ENCODE measurements at regions not wholly inside any gene's neighbourhood (a gene's known extent, or its start where the extent isn't known, plus 50 kb on each side); places are given as distances from the start of the nearest gene placed in this dataset.

- WGBS, 5 donors, result 14 to 43% (median 22%) methylated on average over 9 to 11 of the region's 11 CpGs
- Histone ChIP-seq H3K9me3 (no peaks in the 10 kb centered on the region), H3K27me3 (no peaks in the 10 kb centered on the region), H3K4me3 (no peak overlapping the region), H3K36me3 (peaks cover 72 to 94% (median 87%) of the 10 kb centered on the region in 4 donors), H3K4me1 (peaks cover 12 to 36% (median 24%) of the 10 kb centered on the region in 4 donors), H3K27ac (peak overlapping the region in 4 of 5 donors; percentile 27 to 75 (median 49))
- TF ChIP-seq POLR2AphosphoS5 (IDR thresholded peaks at IDR 0.05) (peak in 2 of 3 donors; percentile 62 to 87), CTCF (IDR thresholded peaks at IDR 0.05) (no peak), POLR2A (IDR thresholded peaks at IDR 0.05) (no peak), EP300 (IDR thresholded peaks at IDR 0.05) (peak; percentile 15)
- DNase-seq, result peak; percentile 62 to 86
- intact Hi-C loops (cut with DNase I; ENCODE audit: low total_unique reads), result loop anchor here (5.0 kb wide), 2 partner anchors 58 to 158 kb away; no protein-coding TSS in a partner anchor
Observed at GRCh38 chr17:77489893-77490255, 349.1 kb downstream of the SEC14L1 start.

- H3K4me3 ChIP-seq, result no peak overlapping the region
- 87 to 90% (median 88%) methylated on average over 22 to 27 of the region's 27 CpGs for WGBS, 5 donors
- H3K27ac ChIP-seq, result peak overlapping the region in 4 of 5 donors; percentile 27 to 75 (median 49)
- peaks cover 72 to 98% (median 89%) of the 10 kb centered on the region in 4 donors for H3K36me3 ChIP-seq
- DNase-seq, result peak in 1 of 2 donors; percentile 13
- TF ChIP-seq EP300 (IDR thresholded peaks at IDR 0.05) (no peak), POLR2AphosphoS5 (IDR thresholded peaks at IDR 0.05) (no peak), POLR2A (IDR thresholded peaks at IDR 0.05) (no peak), CTCF (IDR thresholded peaks at IDR 0.05) (no peak)
- H3K4me1 ChIP-seq, result peaks cover 12 to 40% (median 27%) of the 10 kb centered on the region in 4 donors
- H3K27me3 ChIP-seq, result no peaks in the 10 kb centered on the region
- no peaks in the 10 kb centered on the region for H3K9me3 ChIP-seq
- intact Hi-C loops (cut with DNase I; ENCODE audit: low total_unique reads), result loop anchor here (5.0 kb wide), 2 partner anchors 58 to 158 kb away; no protein-coding TSS in a partner anchor
Observed at GRCh38 chr17:77490361-77491183, 349.8 kb downstream of the SEC14L1 start.

GRCh38 chr17:77491921-77492445 is 351.2 kb downstream of the SEC14L1 start:
- Histone ChIP-seq H3K4me3 (no peak overlapping the region), H3K36me3 (peaks cover 81 to 100% (median 95%) of the 10 kb centered on the region in 4 donors), H3K4me1 (peaks cover 12 to 40% (median 27%) of the 10 kb centered on the region in 4 donors), H3K9me3 (no peaks in the 10 kb centered on the region), H3K27me3 (no peaks in the 10 kb centered on the region), H3K27ac (peak overlapping the region in 1 of 5 donors; percentile 68)
- intact Hi-C loops (cut with DNase I; ENCODE audit: low total_unique reads), result loop anchor here (5.0 kb wide), 2 partner anchors 60 to 160 kb away; no protein-coding TSS in a partner anchor
- 70 to 85% (median 79%) methylated on average over 14 to 16 of the region's 16 CpGs for WGBS, 5 donors
- no peak for TF ChIP-seq EP300 (IDR thresholded peaks at IDR 0.05)
- TF ChIP-seq POLR2A (IDR thresholded peaks at IDR 0.05), result no peak
- TF ChIP-seq POLR2AphosphoS5 (IDR thresholded peaks at IDR 0.05), result no peak
- no peak for TF ChIP-seq CTCF (IDR thresholded peaks at IDR 0.05)
- peak in 1 of 2 donors; percentile 7 for DNase-seq

GRCh38 chr17:77492446-77493237 is 351.9 kb downstream of the SEC14L1 start:
- Histone ChIP-seq H3K27me3 (no peaks in the 10 kb centered on the region), H3K9me3 (no peaks in the 10 kb centered on the region), H3K4me1 (peaks cover 12 to 40% (median 27%) of the 10 kb centered on the region in 4 donors), H3K36me3 (peaks cover 81 to 100% (median 95%) of the 10 kb centered on the region in 4 donors), H3K4me3 (no peak overlapping the region), H3K27ac (peak overlapping the region in 1 of 5 donors; percentile 68)
- intact Hi-C loops (cut with DNase I; ENCODE audit: low total_unique reads), result loop anchor here (5.0 kb wide), 2 partner anchors 60 to 160 kb away; no protein-coding TSS in a partner anchor
- peak in 1 of 2 donors; percentile 12 for DNase-seq
- 82 to 87% (median 87%) methylated on average over 23 of the region's 23 CpGs for WGBS, 5 donors
- TF ChIP-seq POLR2AphosphoS5 (IDR thresholded peaks at IDR 0.05), result no peak
- TF ChIP-seq CTCF (IDR thresholded peaks at IDR 0.05), result no peak
- no peak for TF ChIP-seq POLR2A (IDR thresholded peaks at IDR 0.05)
- no peak for TF ChIP-seq EP300 (IDR thresholded peaks at IDR 0.05)

All from stomach (tissue), 8 donors.